Keratinocyte (primary cell): ENCODE measurements at regions not wholly inside any gene's neighbourhood (a gene's known extent, or its start where the extent isn't known, plus 50 kb on each side); places are given as distances from the start of the nearest gene placed in this dataset.

ENCODE experiments used
- DNase-seq: peaks from one replicate; pipeline ENCODE4 v3.0.0-alpha.2; 2011; ENCODE audit warnings: low read depth, missing footprints, low spot score
- FAIRE-seq: peaks from 2 replicates; lab custom pipeline; 2011; peaks lifted over from hg19 to GRCh38; lab: Jason Lieb, UNC
- H2AFZ ChIP-seq: 2 replicates; pipeline ENCODE4 v1.6.0; 2012; ENCODE audit warnings: low read length, control low read depth, inconsistent platforms; ENCODE audit not compliant: control insufficient read depth
- H3K27ac ChIP-seq: 2 replicates; pipeline ENCODE4 v1.5.1; 2011; ENCODE audit warnings: low read length; ENCODE audit not compliant: control insufficient read depth, insufficient read depth
- H3K27me3 ChIP-seq: 3 replicates; pipeline ENCODE4 v1.6.0; 2011; ENCODE audit warnings: low read length; ENCODE audit not compliant: control insufficient read depth, insufficient read depth; ENCODE audit errors: extremely low read depth
- H3K36me3 ChIP-seq, 2 experiments: 2 replicates in 1 of 2; 3 replicates in 1 of 2; pipeline ENCODE4 v1.5.1; 2011; ENCODE audit warnings: low read length in 2 of 2, mild to moderate bottlenecking in 1 of 2; ENCODE audit not compliant: control insufficient read depth in 2 of 2, insufficient read depth in 2 of 2; ENCODE audit errors: extremely low read depth in 1 of 2
- H3K4me1 ChIP-seq: 3 replicates; pipeline ENCODE4 v1.5.1; 2011; ENCODE audit warnings: low read length; ENCODE audit not compliant: control insufficient read depth, insufficient read depth; ENCODE audit errors: extremely low read depth
- H3K4me2 ChIP-seq: 3 replicates; pipeline ENCODE4 v1.6.0; 2011; ENCODE audit warnings: low read depth, low read length; ENCODE audit not compliant: control insufficient read depth, insufficient read depth; ENCODE audit errors: extremely low read depth
- H3K4me3 ChIP-seq, 3 experiments: fragments of 200-600 bp in 1 of 3; sonication (generic) in 1 of 3; 2 replicates in 2 of 3; 3 replicates in 1 of 3; pipeline ENCODE4 v1.5.1; 2011 to 2016; ENCODE audit warnings: low read length in 3 of 3, mild to moderate bottlenecking in 3 of 3, control low read depth in 2 of 3, inconsistent platforms in 1 of 3, low read depth in 1 of 3, mixed read lengths in 1 of 3, mixed run types in 1 of 3, moderate library complexity in 1 of 3; ENCODE audit not compliant: control insufficient read depth in 2 of 3, insufficient read depth in 2 of 3; ENCODE audit errors: extremely low read depth in 1 of 3
- H3K79me2 ChIP-seq: 2 replicates; pipeline ENCODE4 v1.6.0; 2012; ENCODE audit warnings: low read length; ENCODE audit not compliant: control insufficient read depth, insufficient read depth
- H3K9ac ChIP-seq: 3 replicates; pipeline ENCODE4 v1.6.0; 2011; ENCODE audit warnings: low read length; ENCODE audit not compliant: control insufficient read depth, insufficient read depth; ENCODE audit errors: extremely low read depth
- H3K9me1 ChIP-seq: 3 replicates; pipeline ENCODE4 v1.6.0; 2011; ENCODE audit warnings: low read length; ENCODE audit not compliant: control insufficient read depth, insufficient read depth; ENCODE audit errors: extremely low read depth
- H3K9me3 ChIP-seq: 2 replicates; pipeline ENCODE4 v1.5.1; 2012; ENCODE audit warnings: low read depth, low read length; ENCODE audit not compliant: control insufficient read depth
- H4K20me1 ChIP-seq: 3 replicates; pipeline ENCODE4 v1.6.0; 2011; ENCODE audit warnings: low read length; ENCODE audit not compliant: control insufficient read depth, insufficient read depth; ENCODE audit errors: extremely low read depth
- EZH2 ChIP-seq: IDR thresholded peaks from one replicate; pipeline ENCODE4 v1.6.1; 2012; ENCODE audit warnings: inconsistent platforms, mild to moderate bottlenecking, low read length, moderate library complexity
- dilution Hi-C: fragments of 300-500 bp; cut with MboI; formaldehyde crosslinking; loops from one replicate; pipeline ENCODE4 v1.7.0; 2020; ENCODE audit warnings: low sequenced_read_pairs; ENCODE audit not compliant: extremely low pct_ligation_motif_present
- TF ChIP-seq, protein P1 (sequence below), 3 experiments: IDR thresholded peaks in 1 of 3; conservative IDR thresholded peaks in 1 of 3; optimal IDR thresholded peaks in 1 of 3; 2 replicates in 2 of 3; 3 replicates in 1 of 3; pipeline versions ENCODE3 to v1.5.1; 2011; ENCODE audit warnings: low read length in 3 of 3, mild to moderate bottlenecking in 3 of 3, moderate library complexity in 2 of 3, control low read depth in 1 of 3, inconsistent platforms in 1 of 3; ENCODE audit not compliant: insufficient read depth in 2 of 3; ENCODE audit errors: extremely low read depth in 1 of 3

- FAIRE-seq (peak; percentile 41), DNase-seq (no peak)
- H3K36me3 ChIP-seq: no peaks in the 10 kb centered on the region
- no peaks in the 10 kb centered on the region for H3K27me3 ChIP-seq
- H3K79me2 ChIP-seq: no peaks in the 10 kb centered on the region
- no peak overlapping the region for H3K9ac ChIP-seq
- no peaks in the 10 kb centered on the region for H3K4me1 ChIP-seq
- no peak overlapping the region for H3K27ac ChIP-seq
- H2AFZ ChIP-seq: no peak overlapping the region
- no peaks in the 10 kb centered on the region for H3K9me1 ChIP-seq
- H3K9me3 ChIP-seq: no peaks in the 10 kb centered on the region
- no peaks in the 10 kb centered on the region for H4K20me1 ChIP-seq
- H3K4me2 ChIP-seq: no peak overlapping the region
- H3K4me3 ChIP-seq: no peak overlapping the region
- TF ChIP-seq, protein P1, sequence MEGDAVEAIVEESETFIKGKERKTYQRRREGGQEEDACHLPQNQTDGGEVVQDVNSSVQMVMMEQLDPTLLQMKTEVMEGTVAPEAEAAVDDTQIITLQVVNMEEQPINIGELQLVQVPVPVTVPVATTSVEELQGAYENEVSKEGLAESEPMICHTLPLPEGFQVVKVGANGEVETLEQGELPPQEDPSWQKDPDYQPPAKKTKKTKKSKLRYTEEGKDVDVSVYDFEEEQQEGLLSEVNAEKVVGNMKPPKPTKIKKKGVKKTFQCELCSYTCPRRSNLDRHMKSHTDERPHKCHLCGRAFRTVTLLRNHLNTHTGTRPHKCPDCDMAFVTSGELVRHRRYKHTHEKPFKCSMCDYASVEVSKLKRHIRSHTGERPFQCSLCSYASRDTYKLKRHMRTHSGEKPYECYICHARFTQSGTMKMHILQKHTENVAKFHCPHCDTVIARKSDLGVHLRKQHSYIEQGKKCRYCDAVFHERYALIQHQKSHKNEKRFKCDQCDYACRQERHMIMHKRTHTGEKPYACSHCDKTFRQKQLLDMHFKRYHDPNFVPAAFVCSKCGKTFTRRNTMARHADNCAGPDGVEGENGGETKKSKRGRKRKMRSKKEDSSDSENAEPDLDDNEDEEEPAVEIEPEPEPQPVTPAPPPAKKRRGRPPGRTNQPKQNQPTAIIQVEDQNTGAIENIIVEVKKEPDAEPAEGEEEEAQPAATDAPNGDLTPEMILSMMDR (optimal IDR thresholded peaks at IDR 0.05 in 1 of 3, IDR thresholded peaks at IDR 0.05 in 1 of 3, conservative IDR thresholded peaks at IDR 0.05 in 1 of 3; ENCODE audit: extremely low read depth in 1 of 3, insufficient read depth in 2 of 3, low read length in 3 of 3): no peak
- no peak for TF ChIP-seq EZH2
- dilution Hi-C loops: no loop called here
Measured at GRCh38 chr13:84954636-84955035, 844.6 kb downstream of the SLITRK6 start.

DNA sequence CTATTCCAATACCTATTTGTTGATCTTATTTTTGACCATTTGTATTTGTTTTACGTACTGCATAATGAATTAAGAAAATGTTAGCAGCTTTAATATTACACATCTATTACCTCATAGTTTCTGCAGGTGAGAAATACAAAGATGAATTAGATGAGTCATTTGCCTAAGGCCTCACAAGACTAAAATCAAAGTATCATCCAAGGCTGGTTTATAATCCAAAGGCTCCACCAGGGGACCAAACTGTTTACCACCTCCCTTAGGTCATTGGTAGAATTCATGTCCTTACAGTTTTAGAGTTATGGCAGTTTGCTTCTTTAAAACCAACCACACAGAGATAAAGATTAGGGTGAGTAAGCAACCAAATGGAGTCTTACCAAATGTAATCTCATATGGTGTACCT lies 848.1 kb downstream of the SLITRK6 start:
- FAIRE-seq: no peak
- Histone ChIP-seq H3K9me1 (no peaks in the 10 kb centered on the region), H3K9me3 (no peaks in the 10 kb centered on the region), H3K4me3 (no peak overlapping the region), H3K79me2 (no peaks in the 10 kb centered on the region), H3K36me3 (no peaks in the 10 kb centered on the region), H4K20me1 (no peaks in the 10 kb centered on the region), H3K27me3 (no peaks in the 10 kb centered on the region), H3K27ac (peak overlapping the region; percentile 56), H3K4me1 (no peaks in the 10 kb centered on the region), H3K4me2 (no peak overlapping the region), H2AFZ (no peak overlapping the region), H3K9ac (no peak overlapping the region)
- peak; percentile 19 for DNase-seq
- TF ChIP-seq, protein P1 (optimal IDR thresholded peaks at IDR 0.05 in 1 of 3, IDR thresholded peaks at IDR 0.05 in 1 of 3, conservative IDR thresholded peaks at IDR 0.05 in 1 of 3; ENCODE audit: extremely low read depth in 1 of 3, insufficient read depth in 2 of 3, low read length in 3 of 3): peak in 2 of 3 experiments; percentile 32 to 44
- no peak for TF ChIP-seq EZH2
- dilution Hi-C loops: no loop called here
